ENCODE measurements at regions not wholly inside any gene's neighbourhood (a gene's known extent, or its start where the extent isn't known, plus 50 kb on each side); places are given as distances from the start of the nearest gene placed in this dataset.
A peak's percentile ranks its signal among the peaks of the same experiment; 100 is the strongest.
"Not testable (repeated sequence)": the region's sequence is repeated elsewhere in the genome, so short reads cannot be mapped to it uniquely, and the experiment has no call there.

DNA sequence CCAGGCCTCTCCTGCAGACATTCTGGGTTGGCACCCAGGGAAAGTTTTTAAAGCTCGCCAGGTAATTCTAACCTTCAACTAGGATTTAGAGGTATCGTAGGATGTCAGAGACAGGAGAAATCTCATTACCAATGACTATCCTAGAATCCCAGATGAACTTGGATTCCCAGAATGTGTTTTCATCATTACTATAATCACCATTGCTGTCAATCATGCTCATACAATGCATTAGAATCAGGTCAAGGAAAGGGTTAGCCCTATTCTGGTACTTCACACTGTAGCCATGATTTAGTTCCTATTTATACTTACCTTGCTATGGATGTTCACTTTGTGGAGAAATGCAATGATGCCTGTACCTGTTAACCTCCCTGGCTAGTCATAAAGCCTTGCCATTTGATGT lies 67.0 kb upstream of the GPR158 start:
- H3K9me3 ChIP-seq (ENCODE audit: control insufficient read depth, low read length): no peaks in the 10 kb centered on the region
- H3K27me3 ChIP-seq (ENCODE audit: control insufficient read depth in 1 of 2, insufficient read depth in 2 of 2, low read length in 1 of 2): no peaks in the 10 kb centered on the region
- H3K36me3 ChIP-seq (ENCODE audit: control insufficient read depth in 1 of 2, insufficient read depth in 2 of 2, low read length in 1 of 2): no peaks in the 10 kb centered on the region
- no peak overlapping the region for H3K4me3 ChIP-seq (ENCODE audit: low read length in 2 of 2)
- 92 to 95% methylated on average over 2 of the region's 2 CpGs for WGBS, 2 donors
- H3K27ac ChIP-seq (ENCODE audit: low read depth in 1 of 2, low read length in 2 of 2): no peak overlapping the region
- ATAC-seq (ENCODE audit: low FRiP score) (no peak), DNase-seq (no peak)
- intact Hi-C loops (cut with DNase I): no loop called here
- H3K4me1 ChIP-seq (ENCODE audit: control insufficient read depth in 1 of 2, insufficient read depth in 2 of 2, low read length in 2 of 2): peaks cover 0 to 2% of the 10 kb centered on the region in 2 donors

- intact Hi-C loops (cut with DNase I): loop anchor here (5.0 to 10.0 kb wide), 2 partner anchors 115 to 117 kb away; no protein-coding TSS in a partner anchor
Observed at GRCh38 chr10:25109896-25110295, 64.9 kb upstream of the GPR158 start.

GRCh38 chr10:25112016-25112415 lies 62.8 kb upstream of the GPR158 start:
- no peak overlapping the region for H3K27ac ChIP-seq (ENCODE audit: low read depth in 1 of 2, low read length in 2 of 2)
- no peak for DNase-seq
- no peak overlapping the region for H3K4me3 ChIP-seq (ENCODE audit: low read length in 2 of 2)
- no peak for ATAC-seq (ENCODE audit: low FRiP score)
- H3K9me3 ChIP-seq (ENCODE audit: control insufficient read depth, low read length): no peaks in the 10 kb centered on the region
- 78 to 79% methylated on average over 3 of the region's 3 CpGs for WGBS, 2 donors
- peaks cover 0 to 2% of the 10 kb centered on the region in 2 donors for H3K4me1 ChIP-seq (ENCODE audit: control insufficient read depth in 1 of 2, insufficient read depth in 2 of 2, low read length in 2 of 2)
- no peaks in the 10 kb centered on the region for H3K27me3 ChIP-seq (ENCODE audit: control insufficient read depth in 1 of 2, insufficient read depth in 2 of 2, low read length in 1 of 2)
- no peaks in the 10 kb centered on the region for H3K36me3 ChIP-seq (ENCODE audit: control insufficient read depth in 1 of 2, insufficient read depth in 2 of 2, low read length in 1 of 2)
- intact Hi-C loops (cut with DNase I): loop anchor here (5.0 to 10.0 kb wide), 2 partner anchors 113 to 115 kb away; no protein-coding TSS in a partner anchor

More at GRCh38 chr10:25109896-25110295, 64.9 kb upstream of the GPR158 start:
- H3K9me3 ChIP-seq (ENCODE audit: control insufficient read depth, low read length); ATAC-seq (ENCODE audit: low FRiP score); H3K27ac ChIP-seq (ENCODE audit: low read depth in 1 of 2, low read length in 2 of 2); H3K27me3 ChIP-seq (ENCODE audit: control insufficient read depth in 1 of 2, insufficient read depth in 2 of 2, low read length in 1 of 2); H3K4me3 ChIP-seq (ENCODE audit: low read length in 2 of 2); H3K36me3 ChIP-seq (ENCODE audit: control insufficient read depth in 1 of 2, insufficient read depth in 2 of 2, low read length in 1 of 2); H3K4me1 ChIP-seq (ENCODE audit: control insufficient read depth in 1 of 2, insufficient read depth in 2 of 2, low read length in 2 of 2); DNase-seq: not testable (repeated sequence)
- 91 to 93% methylated on average over 7 of the region's 7 CpGs for WGBS, 2 donors

DNA sequence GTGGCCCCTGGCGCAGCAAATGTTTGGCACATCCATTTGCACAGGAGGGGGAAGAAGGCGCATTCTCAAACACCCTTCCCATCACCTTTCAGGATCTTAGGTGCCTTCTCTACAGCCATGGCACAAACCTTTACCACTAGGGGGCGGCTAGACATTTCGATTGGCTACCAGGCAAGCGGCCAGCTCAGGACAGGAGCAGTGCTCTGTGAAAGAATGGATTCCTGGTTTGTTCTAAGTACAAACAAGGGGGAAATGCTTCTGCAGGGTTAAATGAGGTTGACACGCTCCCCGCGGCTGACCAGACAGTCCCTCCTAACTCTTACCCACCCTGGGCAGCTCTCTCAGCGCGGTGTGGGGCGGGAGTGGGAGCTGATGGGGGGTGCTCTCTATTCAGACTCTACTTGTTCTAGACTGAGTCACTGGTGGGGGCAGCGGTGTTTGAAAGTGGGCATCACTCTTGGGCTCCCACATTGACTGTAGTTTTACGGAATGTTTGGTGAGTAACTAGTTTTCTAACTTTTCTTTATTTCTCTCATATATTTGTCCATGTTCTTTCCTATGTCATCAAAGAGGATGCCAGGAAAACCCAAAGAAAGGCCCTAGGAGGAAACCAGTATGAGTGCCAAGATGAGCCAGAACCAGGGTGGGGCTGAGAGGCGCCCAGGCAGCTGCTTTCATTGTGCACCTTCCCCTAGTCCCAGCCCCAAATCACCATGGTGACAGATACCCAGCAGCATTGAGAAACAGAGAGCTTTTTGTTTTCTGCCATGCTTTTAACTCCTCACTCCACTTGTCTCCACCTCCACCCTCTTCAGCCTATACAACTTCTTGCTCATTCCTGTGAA lies 61.4 kb upstream of the GPR158 start:
- Histone ChIP-seq H3K36me3 (ENCODE audit: control insufficient read depth in 1 of 2, insufficient read depth in 2 of 2, low read length in 1 of 2) (no peaks in the 10 kb centered on the region), H3K9me3 (ENCODE audit: control insufficient read depth, low read length) (no peaks in the 10 kb centered on the region), H3K27me3 (ENCODE audit: control insufficient read depth in 1 of 2, insufficient read depth in 2 of 2, low read length in 1 of 2) (no peaks in the 10 kb centered on the region), H3K4me3 (ENCODE audit: low read length in 2 of 2) (no peak overlapping the region), H3K4me1 (ENCODE audit: control insufficient read depth in 1 of 2, insufficient read depth in 2 of 2, low read length in 2 of 2) (no peaks in the 10 kb centered on the region), H3K27ac (ENCODE audit: low read depth in 1 of 2, low read length in 2 of 2) (no peak overlapping the region)
- WGBS, 2 donors: 16 to 22% methylated on average over 14 of the region's 14 CpGs
- DNase-seq (peak; percentile 65 to 82), ATAC-seq (ENCODE audit: low FRiP score) (peak; percentile 79)
- intact Hi-C loops (cut with DNase I): loop anchor here (5.0 to 10.0 kb wide), 2 partner anchors 111 to 114 kb away; no protein-coding TSS in a partner anchor

- Histone ChIP-seq H3K9me3 (ENCODE audit: control insufficient read depth, low read length) (no peaks in the 10 kb centered on the region), H3K27ac (ENCODE audit: low read depth in 1 of 2, low read length in 2 of 2) (no peak overlapping the region), H3K27me3 (ENCODE audit: control insufficient read depth in 1 of 2, insufficient read depth in 2 of 2, low read length in 1 of 2) (no peaks in the 10 kb centered on the region), H3K36me3 (ENCODE audit: control insufficient read depth in 1 of 2, insufficient read depth in 2 of 2, low read length in 1 of 2) (no peaks in the 10 kb centered on the region), H3K4me3 (ENCODE audit: low read length in 2 of 2) (no peak overlapping the region), H3K4me1 (ENCODE audit: control insufficient read depth in 1 of 2, insufficient read depth in 2 of 2, low read length in 2 of 2) (no peaks in the 10 kb centered on the region)
- intact Hi-C loops (cut with DNase I): loop anchor here (5.0 to 10.0 kb wide), 2 partner anchors 111 to 113 kb away; no protein-coding TSS in a partner anchor
- ATAC-seq (ENCODE audit: low FRiP score): no peak
- DNase-seq: no peak
- WGBS, 2 donors: 90 to 97% methylated on average over 2 of the region's 2 CpGs
Observed at GRCh38 chr10:25114036-25114411, 60.8 kb upstream of the GPR158 start.

- DNase-seq: no peak
- H3K4me3 ChIP-seq (ENCODE audit: low read length in 2 of 2): no peak overlapping the region
- H3K27ac ChIP-seq (ENCODE audit: low read depth in 1 of 2, low read length in 2 of 2): no peak overlapping the region
- H3K36me3 ChIP-seq (ENCODE audit: control insufficient read depth in 1 of 2, insufficient read depth in 2 of 2, low read length in 1 of 2): no peaks in the 10 kb centered on the region
- H3K4me1 ChIP-seq (ENCODE audit: control insufficient read depth in 1 of 2, insufficient read depth in 2 of 2, low read length in 2 of 2): no peaks in the 10 kb centered on the region
- intact Hi-C loops (cut with DNase I): loop anchor here in 1 of 2 donors (10.0 kb wide), 1 partner anchor 107 kb away; no protein-coding TSS in a partner anchor
- no peaks in the 10 kb centered on the region for H3K27me3 ChIP-seq (ENCODE audit: control insufficient read depth in 1 of 2, insufficient read depth in 2 of 2, low read length in 1 of 2)
- no peaks in the 10 kb centered on the region for H3K9me3 ChIP-seq (ENCODE audit: control insufficient read depth, low read length)
- no peak for ATAC-seq (ENCODE audit: low FRiP score)
- WGBS, 2 donors: 48 to 51% methylated on average over 6 of the region's 6 CpGs
Observed at GRCh38 chr10:25117757-25118156, 57.0 kb upstream of the GPR158 start.

DNA sequence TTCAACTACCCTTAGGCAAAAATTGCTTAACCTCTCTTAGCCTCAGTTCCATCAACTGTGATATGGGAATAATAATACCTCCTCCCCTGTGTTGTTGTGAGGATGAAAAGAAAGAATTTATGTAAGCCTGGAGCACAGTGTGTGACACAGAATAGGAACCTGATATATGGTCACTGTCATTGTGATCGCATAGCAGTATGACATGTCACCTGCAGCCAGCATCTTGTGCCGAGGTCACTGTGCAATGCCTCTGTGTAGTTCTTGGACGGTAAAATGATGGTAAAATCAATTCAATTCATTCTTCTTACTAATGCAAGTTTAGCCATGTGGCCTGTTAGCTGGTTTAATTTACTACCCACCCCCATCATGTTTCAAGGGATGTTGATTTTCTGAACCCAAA lies 54.6 kb upstream of the GPR158 start:
- H3K4me3 ChIP-seq (ENCODE audit: low read length in 2 of 2): no peak overlapping the region
- no peaks in the 10 kb centered on the region for H3K27me3 ChIP-seq (ENCODE audit: control insufficient read depth in 1 of 2, insufficient read depth in 2 of 2, low read length in 1 of 2)
- WGBS, 2 donors: 91 to 92% methylated on average over 3 of the region's 3 CpGs
- no peaks in the 10 kb centered on the region for H3K4me1 ChIP-seq (ENCODE audit: control insufficient read depth in 1 of 2, insufficient read depth in 2 of 2, low read length in 2 of 2)
- no peaks in the 10 kb centered on the region for H3K9me3 ChIP-seq (ENCODE audit: control insufficient read depth, low read length)
- ATAC-seq (ENCODE audit: low FRiP score) (no peak), DNase-seq (no peak)
- intact Hi-C loops (cut with DNase I): no loop called here
- no peaks in the 10 kb centered on the region for H3K36me3 ChIP-seq (ENCODE audit: control insufficient read depth in 1 of 2, insufficient read depth in 2 of 2, low read length in 1 of 2)
- H3K27ac ChIP-seq (ENCODE audit: low read depth in 1 of 2, low read length in 2 of 2): no peak overlapping the region

All from aorta (tissue), 5 donors.